Liver (tissue), 3 donors: ENCODE measurements at regions not wholly inside any gene's neighbourhood (a gene's known extent, or its start where the extent isn't known, plus 50 kb on each side); places are given as distances from the start of the nearest gene placed in this dataset.

ENCODE experiments used
- CTCF ChIP-seq: fragments of 150-350 bp; IDR thresholded peaks from 2 replicates; pipeline ENCODE4 v1.5.1; 2017; ENCODE audit warnings: improper control_type of control experiment, low read depth, low read length; ENCODE audit not compliant: missing input control
- RAD21 ChIP-seq, 2 donors: IDR thresholded peaks; 2 replicates each; pipeline ENCODE4 v1.6.1; 2016; ENCODE audit warnings: antibody characterized with exemption in 2 of 2, mild to moderate bottlenecking in 2 of 2
- donor health status: healthy.
- donor health status: healthy.

GRCh38 chr14:89690139-89690538 lies 264.4 kb downstream of the EFCAB11 start:
- TF ChIP-seq CTCF (no peak), RAD21 (IDR thresholded peaks at IDR 0.05) (no peak)
